ENCODE measurements at regions not wholly inside any gene's neighbourhood (a gene's known extent, or its start where the extent isn't known, plus 50 kb on each side); places are given as distances from the start of the nearest gene placed in this dataset.

GRCh38 chr12:92275443-92276154 lies 130.0 kb upstream of the BTG1 start:
- TF ChIP-seq RFX5 (IDR thresholded peaks at IDR 0.05; ENCODE audit: low read depth, low read length) (no peak), ELK1 (IDR thresholded peaks at IDR 0.05; ENCODE audit: low read depth, low read length) (no peak), HDAC2 (IDR thresholded peaks at IDR 0.05) (no peak), RCOR1 (conservative IDR thresholded peaks at IDR 0.05; ENCODE audit: low read depth, low read length) (no peak), EP300 (IDR thresholded peaks at IDR 0.05; ENCODE audit: borderline replicate concordance in 1 of 2, control insufficient read depth in 1 of 2, low read depth in 2 of 2, low read length in 2 of 2) (no peak), CTCF (IDR thresholded peaks at IDR 0.05 in 2 of 3, conservative IDR thresholded peaks at IDR 0.05 in 1 of 3; ENCODE audit: control insufficient read depth in 2 of 3, extremely low read depth in 1 of 3, insufficient read depth in 1 of 3, low read depth in 3 of 3, low read length in 3 of 3) (no peak), CREB1 (IDR thresholded peaks at IDR 0.05; ENCODE audit: low read depth) (no peak), PRDM15 (CRISPR knock-in tag; IDR thresholded peaks at IDR 0.05) (no peak), SUZ12 (IDR thresholded peaks at IDR 0.05; ENCODE audit: unreplicated experiment) (no peak), SIN3A (IDR thresholded peaks at IDR 0.05; ENCODE audit: low read depth, low read length) (no peak), FOXM1 (IDR thresholded peaks at IDR 0.05; ENCODE audit: low read depth, low read length) (no peak), CHD4 (IDR thresholded peaks at IDR 0.05) (no peak), POLR2A (IDR thresholded peaks at IDR 0.05; ENCODE audit: low read depth, low read length) (no peak)

Data from GM12878 (cell line).